ENCODE measurements at regions not wholly inside any gene's neighbourhood (a gene's known extent, or its start where the extent isn't known, plus 50 kb on each side); places are given as distances from the start of the nearest gene placed in this dataset.

GRCh38 chr13:100845128-100845757 is 170.6 kb upstream of the TMTC4 start:
- no peak overlapping the region for H3K27ac ChIP-seq (replicated peaks)
- DNase-seq (ENCODE audit: low read depth in 1 of 2, low spot score in 1 of 2), result no peak
- no peak for TF ChIP-seq POLR2AphosphoS5 (IDR thresholded peaks at IDR 0.05; ENCODE audit: low read depth)
- TF ChIP-seq REST (IDR thresholded peaks at IDR 0.05; ENCODE audit: insufficient replicate concordance, low read depth), result no peak
- TF ChIP-seq GABPA (IDR thresholded peaks at IDR 0.05; ENCODE audit: low read depth), result no peak
- TF ChIP-seq CTCF (IDR thresholded peaks at IDR 0.05; ENCODE audit: insufficient read depth, low read length), result no peak
- TF ChIP-seq SPI1 (IDR thresholded peaks at IDR 0.05; ENCODE audit: borderline replicate concordance, low read depth), result no peak
- no peaks in the 10 kb centered on the region for H3K27me3 ChIP-seq (ENCODE audit: insufficient read depth, poor library complexity, severe bottlenecking)
- H3K4me3 ChIP-seq (replicated peaks; ENCODE audit: insufficient read depth, low read length), result no peak overlapping the region

- H3K27me3 ChIP-seq (ENCODE audit: insufficient read depth, poor library complexity, severe bottlenecking), result no peaks in the 10 kb centered on the region
- no peak overlapping the region for H3K27ac ChIP-seq (replicated peaks)
- H3K4me3 ChIP-seq (replicated peaks; ENCODE audit: insufficient read depth, low read length), result no peak overlapping the region
- TF ChIP-seq GABPA (IDR thresholded peaks at IDR 0.05; ENCODE audit: low read depth), result no peak
- no peak for TF ChIP-seq POLR2AphosphoS5 (IDR thresholded peaks at IDR 0.05; ENCODE audit: low read depth)
- no peak for TF ChIP-seq CTCF (IDR thresholded peaks at IDR 0.05; ENCODE audit: insufficient read depth, low read length)
- TF ChIP-seq REST (IDR thresholded peaks at IDR 0.05; ENCODE audit: insufficient replicate concordance, low read depth), result no peak
- TF ChIP-seq SPI1 (IDR thresholded peaks at IDR 0.05; ENCODE audit: borderline replicate concordance, low read depth), result no peak
- no peak for DNase-seq (ENCODE audit: low read depth in 1 of 2, low spot score in 1 of 2)
Measured at GRCh38 chr13:100842136-100842535, 167.5 kb upstream of the TMTC4 start.

GRCh38 chr13:100838387-100838786 is 163.8 kb upstream of the TMTC4 start:
- H3K27me3 ChIP-seq (ENCODE audit: insufficient read depth, poor library complexity, severe bottlenecking), result no peaks in the 10 kb centered on the region
- DNase-seq (ENCODE audit: low read depth in 1 of 2, low spot score in 1 of 2), result no peak
- TF ChIP-seq SPI1 (IDR thresholded peaks at IDR 0.05; ENCODE audit: borderline replicate concordance, low read depth) (no peak), POLR2AphosphoS5 (IDR thresholded peaks at IDR 0.05; ENCODE audit: low read depth) (no peak)
- no peak overlapping the region for H3K4me3 ChIP-seq (replicated peaks; ENCODE audit: insufficient read depth, low read length)
- H3K27ac ChIP-seq (replicated peaks), result no peak overlapping the region

GRCh38 chr13:100837631-100838030 is 163.0 kb upstream of the TMTC4 start:
- no peak for TF ChIP-seq CTCF (IDR thresholded peaks at IDR 0.05; ENCODE audit: insufficient read depth, low read length)
- no peak for TF ChIP-seq REST (IDR thresholded peaks at IDR 0.05; ENCODE audit: insufficient replicate concordance, low read depth)
- no peak for DNase-seq (ENCODE audit: low read depth in 1 of 2, low spot score in 1 of 2)
- Histone ChIP-seq H3K27me3 (ENCODE audit: insufficient read depth, poor library complexity, severe bottlenecking) (no peaks in the 10 kb centered on the region), H3K27ac (replicated peaks) (no peak overlapping the region), H3K4me3 (replicated peaks; ENCODE audit: insufficient read depth, low read length) (no peak overlapping the region)
